DMS 273 (cell line): ENCODE measurements at regions not wholly inside any gene's neighbourhood (a gene's known extent, or its start where the extent isn't known, plus 50 kb on each side); places are given as distances from the start of the nearest gene placed in this dataset.
"Not testable (repeated sequence)": the region's sequence is repeated elsewhere in the genome, so short reads cannot be mapped to it uniquely, and the experiment has no call there.

ENCODE experiments used
- DNase-seq: peaks from one replicate; lab custom pipeline; 2025; ENCODE audit not compliant: unreplicated experiment; lab: John Stamatoyannopoulos, UW

GRCh38 chr5:42989190-42989589 lies 50.9 kb downstream of the ANXA2R start:
- DNase-seq: no peak

DNA sequence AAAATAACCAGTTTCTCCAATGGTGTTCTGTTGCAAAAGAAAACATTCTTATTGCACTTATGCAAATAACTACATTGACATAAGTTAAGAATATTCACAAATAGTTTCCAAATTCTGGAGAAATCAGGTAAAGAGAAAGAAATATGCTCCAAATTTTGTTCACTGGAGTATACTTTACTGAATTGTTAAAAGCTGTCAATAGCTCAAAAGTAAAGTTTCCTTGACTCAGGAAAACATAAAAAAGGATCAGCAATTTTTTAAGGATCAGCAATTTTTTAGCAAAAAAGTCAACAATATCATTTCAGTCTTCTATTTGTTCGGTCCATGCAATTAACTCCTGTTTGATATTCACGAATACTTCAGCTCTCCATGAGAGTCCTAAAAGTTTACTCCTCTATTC lies 51.6 kb downstream of the ANXA2R start:
- no peak for DNase-seq

- no peak for DNase-seq
Observed at GRCh38 chr5:42985129-42986037, 54.7 kb downstream of the ANXA2R start.

GRCh38 chr5:42984307-42984706 lies 55.8 kb downstream of the ANXA2R start:
- no peak for DNase-seq

GRCh38 chr5:42982107-42982622 lies 58.0 kb downstream of the ANXA2R start:
- peak; percentile 47 for DNase-seq

- not testable (repeated sequence) for DNase-seq
Observed at GRCh38 chr5:42981417-42982106, 58.6 kb downstream of the ANXA2R start.

DNA sequence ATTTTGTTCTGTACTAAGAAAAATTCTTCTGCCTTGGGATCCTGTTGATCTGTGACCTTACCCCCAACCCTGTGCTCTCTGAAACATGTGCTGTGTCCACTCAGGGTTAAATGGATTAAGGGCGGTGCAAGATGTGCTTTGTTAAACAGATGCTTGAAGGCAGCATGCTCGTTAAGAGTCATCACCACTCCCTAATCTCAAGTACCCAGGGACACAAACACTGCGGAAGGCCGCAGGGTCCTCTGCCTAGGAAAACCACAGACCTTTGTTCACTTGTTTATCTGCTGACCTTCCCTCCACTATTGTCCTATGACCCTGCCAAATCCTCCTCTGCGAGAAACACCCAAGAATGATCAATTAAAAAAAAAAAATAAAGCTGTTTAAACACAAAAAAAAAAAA lies 59.1 kb downstream of the ANXA2R start:
- not testable (repeated sequence) for DNase-seq

GRCh38 chr5:42980391-42980790 lies 59.7 kb downstream of the ANXA2R start:
- DNase-seq: not testable (repeated sequence)

- DNase-seq: not testable (repeated sequence)
Observed at GRCh38 chr5:42979242-42979641, 60.9 kb downstream of the ANXA2R start.

DNA sequence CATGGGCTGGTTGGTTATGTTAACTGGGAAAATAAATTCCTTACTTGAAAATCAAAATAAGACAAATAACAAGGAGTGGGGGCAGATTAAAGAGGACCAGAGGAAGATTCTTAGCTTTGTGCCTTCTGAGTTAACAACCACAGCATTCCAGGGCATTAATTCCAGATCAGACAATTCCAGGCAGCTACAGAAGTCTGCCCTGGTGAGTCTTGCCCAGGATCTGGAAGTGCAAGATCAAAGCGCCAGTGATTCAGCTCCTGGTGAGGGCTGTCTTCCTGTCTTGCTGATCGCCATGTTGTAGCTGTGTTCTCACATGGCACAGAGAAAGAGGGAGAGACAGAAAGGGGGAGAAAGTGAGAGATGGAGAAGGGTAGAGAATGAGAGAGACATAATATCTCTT lies 65.6 kb downstream of the ANXA2R start:
- no peak for DNase-seq

GRCh38 chr5:42970636-42971559 lies 69.2 kb downstream of the ANXA2R start:
- no peak for DNase-seq

DNA sequence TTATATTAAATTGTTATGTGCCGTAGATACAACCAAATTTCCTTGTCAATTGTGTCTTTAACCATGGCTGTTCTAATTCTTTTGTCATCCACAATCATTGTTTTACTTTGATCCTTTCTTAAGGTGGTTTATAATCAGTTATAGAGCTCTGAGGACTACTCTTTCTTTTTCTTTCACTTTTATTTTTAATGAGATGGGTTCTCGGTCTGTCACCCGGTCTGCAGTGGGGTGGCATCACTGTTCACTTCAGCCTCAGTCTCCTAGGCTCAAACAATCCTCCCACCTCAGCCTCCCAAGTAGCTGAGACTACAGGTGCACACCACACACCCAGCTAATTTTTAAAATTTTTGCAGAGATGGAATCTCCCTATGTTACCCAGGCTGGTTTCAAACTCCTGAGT lies 74.2 kb downstream of the ANXA2R start:
- no peak for DNase-seq

- no peak for DNase-seq
Observed at GRCh38 chr5:42963412-42963811, 76.7 kb downstream of the ANXA2R start.

GRCh38 chr5:42962124-42962523 lies 78.0 kb downstream of the ANXA2R start:
- no peak for DNase-seq

GRCh38 chr5:42960506-42960905 lies 79.6 kb downstream of the ANXA2R start:
- no peak for DNase-seq

GRCh38 chr5:42956551-42956950 lies 83.6 kb downstream of the ANXA2R start:
- DNase-seq: no peak

- no peak for DNase-seq
Observed at GRCh38 chr5:42953041-42953440, 87.1 kb downstream of the ANXA2R start.

GRCh38 chr5:42952578-42952974 lies 87.5 kb downstream of the ANXA2R start:
- no peak for DNase-seq

GRCh38 chr5:42951293-42951840 lies 88.8 kb downstream of the ANXA2R start:
- peak; percentile 84 for DNase-seq

- peak; percentile 79 for DNase-seq
Observed at GRCh38 chr5:42950456-42951292, 89.4 kb downstream of the ANXA2R start.
